GM18858 (cell line): ENCODE measurements at regions not wholly inside any gene's neighbourhood (a gene's known extent, or its start where the extent isn't known, plus 50 kb on each side); places are given as distances from the start of the nearest gene placed in this dataset.

Experiments
- ATAC-seq: cut with Tn5 transposase; IDR thresholded peaks from one replicate; pipeline ENCODE4 v1.9.1; 2021; ENCODE audit not compliant: unreplicated experiment

DNA sequence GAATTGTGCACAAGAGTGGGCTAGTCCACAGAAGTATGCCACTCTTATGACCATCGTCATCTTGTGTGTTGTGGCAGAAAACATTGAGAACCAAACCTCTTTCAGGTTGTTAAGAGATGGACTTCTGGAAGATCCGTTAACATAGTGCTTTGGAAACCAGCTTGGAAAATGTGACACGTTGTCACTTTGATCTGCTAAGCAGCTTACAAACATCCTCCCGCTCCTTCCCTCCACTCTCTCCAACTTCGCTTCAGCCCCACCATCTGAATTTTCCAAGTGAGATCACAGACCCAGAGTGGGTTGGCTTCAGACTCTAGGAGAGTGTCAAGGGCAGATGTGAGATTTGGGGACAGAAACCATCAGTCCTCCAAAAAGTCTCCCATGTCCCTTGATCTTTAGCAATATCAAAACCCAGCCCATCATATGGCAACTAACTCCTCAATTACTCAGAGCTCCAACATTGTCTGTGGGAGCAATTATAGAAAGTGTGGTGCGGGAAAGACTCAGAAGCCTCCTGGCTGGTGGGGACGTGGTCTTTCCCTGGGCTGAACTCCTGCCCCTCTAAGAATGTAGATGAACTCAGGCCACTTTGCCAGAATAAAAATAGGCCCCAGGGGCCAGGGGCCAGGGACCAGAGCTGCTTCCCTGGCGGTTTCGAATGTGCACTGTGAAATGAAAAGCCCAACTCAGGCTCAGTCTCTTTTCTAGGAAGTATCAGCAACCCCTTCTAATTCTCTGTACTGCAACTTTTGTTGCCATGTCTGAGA lies 129.5 kb downstream of the SLC38A6 start:
- no peak for ATAC-seq

GRCh38 chr14:61109288-61109687 lies 128.2 kb downstream of the SLC38A6 start:
- ATAC-seq = no peak

DNA sequence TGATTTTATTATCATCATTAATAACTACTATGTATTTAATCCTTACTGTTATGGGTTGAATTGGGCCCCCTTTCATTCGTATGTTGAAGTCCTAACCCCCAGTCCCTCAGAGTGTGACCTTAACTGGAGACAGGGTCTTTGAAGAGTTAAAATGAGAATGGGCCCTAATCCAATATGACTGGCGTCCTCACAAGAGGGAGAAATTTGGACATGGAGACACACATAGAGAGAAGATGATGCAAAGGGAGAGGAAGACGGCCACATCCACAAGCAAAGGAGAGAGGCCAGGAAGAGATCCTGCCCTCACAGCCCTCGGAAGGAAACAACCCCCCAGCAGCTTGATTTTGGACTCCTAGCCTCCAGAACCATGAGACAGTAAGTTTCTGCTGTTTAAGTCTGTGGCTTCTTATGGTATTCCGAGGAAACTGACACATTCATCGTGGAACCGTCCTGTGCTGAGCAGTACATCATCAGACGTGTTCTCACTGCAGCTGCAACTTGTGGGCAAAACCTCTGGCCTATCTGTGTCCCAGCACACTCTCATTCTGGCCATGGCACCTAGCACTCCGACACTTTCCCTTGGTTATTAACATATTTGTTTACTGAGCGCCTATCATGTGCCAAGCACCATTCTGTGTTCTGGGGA lies 127.6 kb downstream of the SLC38A6 start:
- no peak for ATAC-seq

DNA sequence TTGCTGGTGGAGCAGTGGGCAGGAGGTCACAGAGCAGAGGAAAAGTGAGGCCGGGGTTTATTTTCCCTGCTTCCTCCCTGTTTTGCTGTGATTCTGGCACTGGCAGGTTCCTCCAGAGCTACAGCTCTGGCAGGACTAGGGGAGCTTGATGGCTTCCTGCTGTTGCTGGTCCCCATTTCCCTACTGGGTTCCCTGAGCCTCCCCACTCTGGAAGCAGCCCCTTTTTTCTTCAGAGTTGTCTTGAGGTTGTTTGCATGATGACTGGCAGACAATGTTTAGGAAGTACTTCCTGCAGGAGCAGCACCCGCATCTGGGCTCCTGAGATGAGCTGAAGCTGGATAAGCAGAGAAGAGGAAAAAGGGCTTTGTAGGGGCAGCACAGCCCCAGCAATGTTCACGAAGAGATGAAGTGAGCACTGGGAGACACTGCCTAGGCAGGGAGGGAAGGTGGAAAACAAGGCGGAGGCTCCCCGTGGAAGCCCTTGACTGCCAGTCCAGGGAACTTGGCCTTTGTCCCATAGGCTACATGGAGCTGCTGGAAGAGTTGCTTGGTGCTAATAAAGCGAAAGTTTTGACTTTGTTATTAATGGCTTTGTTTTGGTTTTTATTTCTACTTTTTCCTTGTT lies 126.9 kb downstream of the SLC38A6 start:
- ATAC-seq = no peak

GRCh38 chr14:61106959-61107641 lies 126.1 kb downstream of the SLC38A6 start:
- ATAC-seq = no peak

DNA sequence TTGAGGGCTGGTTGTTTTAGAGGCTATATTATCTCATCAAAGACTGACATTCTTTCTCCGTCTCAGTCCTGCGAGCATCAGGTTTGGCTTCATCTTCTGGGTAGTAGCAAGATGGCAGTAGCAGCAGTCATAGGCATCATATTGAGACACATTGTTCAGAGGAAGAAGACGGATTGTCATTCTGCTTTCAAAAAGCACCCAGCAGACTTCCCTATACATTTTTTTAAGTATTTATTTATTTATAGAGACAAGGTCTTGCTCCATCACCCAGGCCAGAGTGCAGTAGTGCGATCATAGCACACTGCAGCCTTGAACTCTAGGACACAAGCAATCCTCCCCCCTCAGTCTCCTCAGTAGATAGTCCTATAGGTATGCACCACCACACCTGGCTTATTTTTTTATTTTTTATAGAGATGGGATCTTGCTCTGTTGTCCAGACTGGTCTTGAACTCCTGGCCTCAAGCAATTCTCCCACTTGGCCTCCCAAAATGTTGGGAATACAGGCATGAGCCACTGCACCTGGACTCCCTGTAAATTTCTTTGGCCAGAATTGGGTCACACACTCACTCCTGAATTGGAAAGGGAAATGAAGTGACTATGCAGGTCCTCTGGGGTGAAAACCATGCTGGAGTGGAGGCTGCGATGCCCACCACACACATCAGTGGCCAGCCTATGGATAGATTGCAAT lies 125.4 kb downstream of the SLC38A6 start:
- ATAC-seq = no peak

- no peak for ATAC-seq
Observed at GRCh38 chr14:61104358-61104757, 123.3 kb downstream of the SLC38A6 start.

DNA sequence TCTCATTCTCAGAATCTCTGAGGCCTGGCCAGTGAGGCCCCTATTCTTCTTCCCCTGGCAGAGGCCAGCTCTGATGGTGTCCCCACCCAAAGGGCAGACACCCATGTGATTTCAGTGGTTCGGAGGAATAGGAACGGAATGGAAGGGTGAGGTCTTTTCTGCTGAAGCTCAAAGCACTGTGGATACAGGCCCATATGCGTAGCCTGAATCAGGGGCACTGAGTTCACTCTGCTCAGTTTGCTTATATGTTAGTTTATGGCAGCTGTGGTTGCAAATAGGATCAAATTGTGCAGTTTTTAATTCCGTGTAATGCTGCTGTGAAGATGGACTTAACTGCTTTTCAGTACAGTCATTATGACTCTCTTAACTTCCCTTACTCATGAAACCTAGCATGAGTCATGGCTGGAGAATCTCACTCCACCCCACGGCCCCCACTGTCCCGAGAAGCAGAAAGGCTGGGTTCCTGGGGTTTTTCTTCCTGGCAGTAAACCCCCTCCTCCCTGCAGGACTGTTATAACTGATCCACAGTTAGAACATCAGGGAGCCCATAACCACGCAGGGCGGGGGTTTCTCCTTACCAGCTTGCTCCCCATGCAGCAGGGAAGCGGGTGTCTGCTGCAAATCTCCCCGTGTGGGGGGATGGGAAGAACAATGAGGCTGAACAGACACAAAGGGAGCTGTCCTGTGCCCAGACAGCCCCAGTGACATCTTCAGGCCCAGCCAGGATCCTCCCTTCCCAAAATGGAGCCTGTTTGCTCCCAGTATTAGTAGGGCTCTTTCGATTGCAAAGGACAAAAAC lies 122.7 kb downstream of the SLC38A6 start:
- peak; percentile 63 for ATAC-seq

DNA sequence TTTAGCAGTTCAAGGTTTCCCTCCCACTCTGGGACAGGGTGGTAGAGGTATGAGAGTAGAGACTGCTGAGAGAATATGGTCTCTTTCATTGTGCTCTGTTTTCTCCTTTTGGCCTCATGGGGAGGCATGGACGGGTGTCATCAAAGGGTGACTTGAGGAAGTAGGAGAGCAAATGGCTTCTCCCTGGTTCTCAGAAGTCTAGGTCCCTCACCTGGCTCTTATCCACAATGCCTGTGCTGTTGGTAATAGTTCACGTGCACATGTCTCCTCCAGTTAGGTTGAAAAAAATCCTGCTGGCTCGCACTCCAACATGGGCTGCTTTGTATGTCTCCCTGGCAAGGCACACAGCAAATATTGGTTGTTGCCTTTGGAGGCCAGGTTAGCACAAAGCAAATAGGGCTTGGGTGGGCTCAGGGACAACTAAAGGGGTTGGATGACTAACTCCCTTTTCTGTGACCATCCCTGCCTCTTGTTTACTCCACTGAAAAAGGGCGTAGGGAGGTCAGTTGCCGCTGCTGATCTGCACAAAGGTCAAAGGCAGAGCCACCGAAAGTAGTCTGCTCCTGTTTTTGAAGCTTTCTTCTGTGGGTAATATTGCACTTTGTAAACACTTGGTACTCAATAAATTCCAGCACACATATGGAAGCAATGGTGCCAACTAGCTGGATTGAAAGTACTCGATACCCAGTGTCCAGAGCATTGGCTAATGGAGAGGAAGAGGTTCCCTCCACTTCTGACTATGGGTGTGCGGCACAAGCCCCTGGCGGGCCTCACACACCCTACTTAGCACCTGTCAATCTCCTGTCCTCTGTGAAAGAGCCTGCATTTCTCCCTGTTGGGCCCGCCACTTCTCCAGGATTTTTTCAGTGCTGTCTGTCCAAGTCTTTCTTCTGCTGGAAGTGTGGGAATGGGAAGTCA lies 121.8 kb downstream of the SLC38A6 start:
- ATAC-seq = no peak
